Choroid plexus epithelial cell (primary cell): ENCODE measurements at regions not wholly inside any gene's neighbourhood (a gene's known extent, or its start where the extent isn't known, plus 50 kb on each side); places are given as distances from the start of the nearest gene placed in this dataset.

Experiments used
- DNase-seq: peaks from one replicate; pipeline ENCODE4 v3.0.0-alpha.2; 2010; ENCODE audit warnings: low read depth
- H3K4me3 ChIP-seq: 2 replicates; pipeline ENCODE4 v1.5.1; 2011; ENCODE audit warnings: low read depth, mild to moderate bottlenecking, control low read depth, low read length, moderate library complexity
- CTCF ChIP-seq: conservative IDR thresholded peaks from 2 replicates; pipeline ENCODE4 v1.5.1; 2011; ENCODE audit warnings: low read depth, mild to moderate bottlenecking, control low read depth, inconsistent platforms, low read length, moderate library complexity

- no peak for DNase-seq
- no peak for TF ChIP-seq CTCF
- H3K4me3 ChIP-seq, result no peak overlapping the region
Measured at GRCh38 chr5:173527671-173528070, 88.8 kb downstream of the BOD1 start.

- TF ChIP-seq CTCF, result no peak
- H3K4me3 ChIP-seq, result no peak overlapping the region
- DNase-seq, result no peak
Measured at GRCh38 chr5:173524136-173524535, 92.3 kb downstream of the BOD1 start.

GRCh38 chr5:173523388-173523787, 93.1 kb downstream of the BOD1 start:
- H3K4me3 ChIP-seq, result no peak overlapping the region
- DNase-seq, result no peak

GRCh38 chr5:173522518-173522917, 93.9 kb downstream of the BOD1 start:
- no peak for DNase-seq
- no peak for TF ChIP-seq CTCF
- no peak overlapping the region for H3K4me3 ChIP-seq

More at GRCh38 chr5:173523388-173523787, 93.1 kb downstream of the BOD1 start:
- TF ChIP-seq CTCF, result no peak

GRCh38 chr5:173518856-173519255, 97.6 kb downstream of the BOD1 start:
- DNase-seq, result no peak
- no peak for TF ChIP-seq CTCF
- H3K4me3 ChIP-seq, result no peak overlapping the region

GRCh38 chr5:173517648-173518047, 98.8 kb downstream of the BOD1 start:
- no peak overlapping the region for H3K4me3 ChIP-seq
- no peak for DNase-seq
- TF ChIP-seq CTCF, result no peak

- no peak overlapping the region for H3K4me3 ChIP-seq
- no peak for TF ChIP-seq CTCF
- DNase-seq, result peak; percentile 82
Measured at GRCh38 chr5:173515526-173515925, 100.9 kb downstream of the BOD1 start.
